ENCODE measurements at regions not wholly inside any gene's neighbourhood (a gene's known extent, or its start where the extent isn't known, plus 50 kb on each side); places are given as distances from the start of the nearest gene placed in this dataset.

- no peaks in the 10 kb centered on the region for H3K79me2 ChIP-seq (ENCODE audit: insufficient read depth, low read depth, low read length)
- H3K9me2 ChIP-seq (ENCODE audit: insufficient read depth, low read length): no peaks in the 10 kb centered on the region
- DNase-seq (ENCODE audit: low spot score): no peak
- H3K36me3 ChIP-seq (ENCODE audit: insufficient read depth, low read length): no peaks in the 10 kb centered on the region
- H3K4me3 ChIP-seq (ENCODE audit: low read depth, low read length, poor library complexity, severe bottlenecking): no peak overlapping the region
- TF ChIP-seq, protein P1, sequence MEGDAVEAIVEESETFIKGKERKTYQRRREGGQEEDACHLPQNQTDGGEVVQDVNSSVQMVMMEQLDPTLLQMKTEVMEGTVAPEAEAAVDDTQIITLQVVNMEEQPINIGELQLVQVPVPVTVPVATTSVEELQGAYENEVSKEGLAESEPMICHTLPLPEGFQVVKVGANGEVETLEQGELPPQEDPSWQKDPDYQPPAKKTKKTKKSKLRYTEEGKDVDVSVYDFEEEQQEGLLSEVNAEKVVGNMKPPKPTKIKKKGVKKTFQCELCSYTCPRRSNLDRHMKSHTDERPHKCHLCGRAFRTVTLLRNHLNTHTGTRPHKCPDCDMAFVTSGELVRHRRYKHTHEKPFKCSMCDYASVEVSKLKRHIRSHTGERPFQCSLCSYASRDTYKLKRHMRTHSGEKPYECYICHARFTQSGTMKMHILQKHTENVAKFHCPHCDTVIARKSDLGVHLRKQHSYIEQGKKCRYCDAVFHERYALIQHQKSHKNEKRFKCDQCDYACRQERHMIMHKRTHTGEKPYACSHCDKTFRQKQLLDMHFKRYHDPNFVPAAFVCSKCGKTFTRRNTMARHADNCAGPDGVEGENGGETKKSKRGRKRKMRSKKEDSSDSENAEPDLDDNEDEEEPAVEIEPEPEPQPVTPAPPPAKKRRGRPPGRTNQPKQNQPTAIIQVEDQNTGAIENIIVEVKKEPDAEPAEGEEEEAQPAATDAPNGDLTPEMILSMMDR (conservative IDR thresholded peaks at IDR 0.05; ENCODE audit: low read length): no peak
- TF ChIP-seq EZH2phosphoT487 (IDR thresholded peaks at IDR 0.05; ENCODE audit: borderline replicate concordance, low read depth, low read length): no peak
- H2AFZ ChIP-seq (ENCODE audit: low read length): no peak overlapping the region
- H3K27ac ChIP-seq (ENCODE audit: low read depth, low read length, poor library complexity, severe bottlenecking): no peak overlapping the region
- no peaks in the 10 kb centered on the region for H3K9me3 ChIP-seq (ENCODE audit: low read length)
- POLR2A ChIA-PET: no interaction called here
- no peaks in the 10 kb centered on the region for H3K4me1 ChIP-seq (ENCODE audit: insufficient read depth, low read length, poor library complexity, severe bottlenecking)
- CTCF ChIA-PET (ENCODE audit: unreplicated experiment): no interaction called here
- no peak overlapping the region for H3K4me2 ChIP-seq (ENCODE audit: low read length)
- no TSS peak for BruUV-seq (replicated peaks)
- intact Hi-C loops (cut with micrococcal nuclease; ENCODE audit: unreplicated experiment): no loop called here
- no peaks in the 10 kb centered on the region for H4K20me1 ChIP-seq (ENCODE audit: insufficient read depth, low read length)
Measured at GRCh38 chr5:7080501-7080900, 315.4 kb upstream of the ADCY2 start.

- Histone ChIP-seq H3K4me1 (ENCODE audit: insufficient read depth, low read length, poor library complexity, severe bottlenecking) (no peaks in the 10 kb centered on the region), H3K27ac (ENCODE audit: low read depth, low read length, poor library complexity, severe bottlenecking) (no peak overlapping the region), H4K20me1 (ENCODE audit: insufficient read depth, low read length) (no peaks in the 10 kb centered on the region), H3K4me2 (ENCODE audit: low read length) (no peak overlapping the region), H3K9me3 (ENCODE audit: low read length) (no peaks in the 10 kb centered on the region), H3K4me3 (ENCODE audit: low read depth, low read length, poor library complexity, severe bottlenecking) (no peak overlapping the region), H2AFZ (ENCODE audit: low read length) (no peak overlapping the region), H3K79me2 (ENCODE audit: insufficient read depth, low read depth, low read length) (no peaks in the 10 kb centered on the region), H3K9me2 (ENCODE audit: insufficient read depth, low read length) (no peaks in the 10 kb centered on the region), H3K36me3 (ENCODE audit: insufficient read depth, low read length) (no peaks in the 10 kb centered on the region)
- no peak for DNase-seq (ENCODE audit: low spot score)
- TF ChIP-seq, protein P1 (conservative IDR thresholded peaks at IDR 0.05; ENCODE audit: low read length): no peak
- TF ChIP-seq EZH2phosphoT487 (IDR thresholded peaks at IDR 0.05; ENCODE audit: borderline replicate concordance, low read depth, low read length): no peak
- no TSS peak for BruUV-seq (replicated peaks)
- CTCF ChIA-PET (ENCODE audit: unreplicated experiment): no interaction called here
- POLR2A ChIA-PET: no interaction called here
- intact Hi-C loops (cut with micrococcal nuclease; ENCODE audit: unreplicated experiment): no loop called here
Measured at GRCh38 chr5:7087719-7088297, 308.1 kb upstream of the ADCY2 start.

DNA sequence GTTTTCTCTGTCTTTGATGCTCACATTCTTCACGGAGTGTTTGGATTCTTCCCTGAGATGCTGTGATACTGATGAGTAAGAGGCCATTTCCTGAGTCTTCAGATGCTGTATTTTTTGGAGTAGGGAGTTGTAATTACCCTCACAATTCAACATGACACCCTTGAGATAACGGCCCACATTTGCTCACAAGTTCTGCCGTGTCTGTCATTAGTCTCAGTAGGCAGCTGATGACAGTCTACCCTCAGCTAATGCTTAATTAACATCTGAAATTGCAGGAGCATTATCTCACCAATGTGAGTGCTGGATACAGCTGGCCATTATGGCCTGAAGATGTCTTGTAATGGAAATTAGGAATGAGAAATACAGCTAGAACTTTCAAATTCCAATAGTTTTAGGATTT lies 307.1 kb upstream of the ADCY2 start:
- POLR2A ChIA-PET: interaction anchor here (0.7 kb wide), 2 partner anchors 13 to 52 kb away, joined by 3 read pairs; no protein-coding TSS in a partner anchor
- Histone ChIP-seq H3K4me2 (ENCODE audit: low read length) (no peak overlapping the region), H3K4me3 (ENCODE audit: low read depth, low read length, poor library complexity, severe bottlenecking) (no peak overlapping the region), H3K79me2 (ENCODE audit: insufficient read depth, low read depth, low read length) (no peaks in the 10 kb centered on the region), H3K4me1 (ENCODE audit: insufficient read depth, low read length, poor library complexity, severe bottlenecking) (no peaks in the 10 kb centered on the region), H2AFZ (ENCODE audit: low read length) (no peak overlapping the region), H3K9me2 (ENCODE audit: insufficient read depth, low read length) (no peaks in the 10 kb centered on the region), H3K9me3 (ENCODE audit: low read length) (no peaks in the 10 kb centered on the region), H3K27ac (ENCODE audit: low read depth, low read length, poor library complexity, severe bottlenecking) (no peak overlapping the region), H4K20me1 (ENCODE audit: insufficient read depth, low read length) (no peaks in the 10 kb centered on the region), H3K36me3 (ENCODE audit: insufficient read depth, low read length) (no peaks in the 10 kb centered on the region)
- no peak for DNase-seq (ENCODE audit: low spot score)
- BruUV-seq (replicated peaks): no TSS peak
- intact Hi-C loops (cut with micrococcal nuclease; ENCODE audit: unreplicated experiment): no loop called here
- TF ChIP-seq, protein P1 (conservative IDR thresholded peaks at IDR 0.05; ENCODE audit: low read length): no peak
- TF ChIP-seq EZH2phosphoT487 (IDR thresholded peaks at IDR 0.05; ENCODE audit: borderline replicate concordance, low read depth, low read length): no peak
- CTCF ChIA-PET (ENCODE audit: unreplicated experiment): no interaction called here
